Epidermal melanocyte (primary cell): ENCODE measurements at regions not wholly inside any gene's neighbourhood (a gene's known extent, or its start where the extent isn't known, plus 50 kb on each side); places are given as distances from the start of the nearest gene placed in this dataset.

Experiments
- DNase-seq: peaks from one replicate; pipeline ENCODE4 v3.0.0; 2011; ENCODE audit warnings: low spot score; ENCODE audit not compliant: insufficient read length

GRCh38 chr16:11440657-11441012 lies 95.4 kb downstream of the RMI2 start:
- DNase-seq, result no peak

- no peak for DNase-seq
These were observed 100.2 kb downstream of the RMI2 start for GRCh38 chr16:11445486-11445885.

GRCh38 chr16:11446566-11447119 lies 101.4 kb downstream of the RMI2 start:
- no peak for DNase-seq

- no peak for DNase-seq
These were observed 102.0 kb downstream of the RMI2 start for GRCh38 chr16:11447272-11447671.

GRCh38 chr16:11447836-11448235 lies 102.6 kb downstream of the RMI2 start:
- DNase-seq, result no peak

- DNase-seq, result no peak
These were observed 103.6 kb downstream of the RMI2 start for GRCh38 chr16:11448796-11449416.

- no peak for DNase-seq
These were observed 104.5 kb downstream of the RMI2 start for GRCh38 chr16:11449716-11450115.

GRCh38 chr16:11450136-11450535 lies 104.9 kb downstream of the RMI2 start:
- no peak for DNase-seq

GRCh38 chr16:11452298-11452697 lies 107.0 kb downstream of the RMI2 start:
- DNase-seq, result no peak

- no peak for DNase-seq
These were observed 107.6 kb downstream of the RMI2 start for GRCh38 chr16:11452746-11453389.

- no peak for DNase-seq
These were observed 111.5 kb downstream of the RMI2 start for GRCh38 chr16:11456741-11457140.

- no peak for DNase-seq
These were observed 114.5 kb downstream of the RMI2 start for GRCh38 chr16:11459722-11460121.

- no peak for DNase-seq
These were observed 115.7 kb downstream of the RMI2 start for GRCh38 chr16:11460820-11461594.

- no peak for DNase-seq
These were observed 116.3 kb downstream of the RMI2 start for GRCh38 chr16:11461595-11461990.

- DNase-seq, result no peak
These were observed 116.8 kb downstream of the RMI2 start for GRCh38 chr16:11462036-11462435.

- DNase-seq, result no peak
These were observed 117.6 kb downstream of the RMI2 start for GRCh38 chr16:11462861-11463260.

GRCh38 chr16:11464241-11464640 lies 119.0 kb downstream of the RMI2 start:
- no peak for DNase-seq

GRCh38 chr16:11465675-11466074 lies 120.4 kb downstream of the RMI2 start:
- no peak for DNase-seq

GRCh38 chr16:11470676-11471415 lies 115.9 kb downstream of the LITAF start:
- no peak for DNase-seq

GRCh38 chr16:11471548-11471947 lies 115.2 kb downstream of the LITAF start:
- DNase-seq, result no peak

- DNase-seq, result no peak
These were observed 114.3 kb downstream of the LITAF start for GRCh38 chr16:11472410-11472809.

GRCh38 chr16:11472851-11473250 lies 113.9 kb downstream of the LITAF start:
- no peak for DNase-seq
